Mucosa of stomach (tissue), 1 donor: ENCODE measurements at regions not wholly inside any gene's neighbourhood (a gene's known extent, or its start where the extent isn't known, plus 50 kb on each side); places are given as distances from the start of the nearest gene placed in this dataset.
"Not testable (repeated sequence)": the region's sequence is repeated elsewhere in the genome, so short reads cannot be mapped to it uniquely, and the experiment has no call there.

ENCODE experiments used
- H3K27me3 ChIP-seq: one replicate; pipeline ENCODE4 v1.7.0; 2013; ENCODE audit warnings: mild to moderate bottlenecking, low read length; ENCODE audit not compliant: control insufficient read depth, insufficient read depth
- H3K36me3 ChIP-seq: one replicate; pipeline ENCODE4 v1.7.0; 2013; ENCODE audit warnings: low read length; ENCODE audit not compliant: control insufficient read depth, insufficient read depth
- H3K4me1 ChIP-seq: one replicate; pipeline ENCODE4 v1.7.0; 2013; ENCODE audit warnings: mild to moderate bottlenecking, low read length; ENCODE audit not compliant: control insufficient read depth, insufficient read depth
- H3K4me3 ChIP-seq: one replicate; pipeline ENCODE4 v1.7.0; 2013; ENCODE audit warnings: low read length
- H3K9ac ChIP-seq: one replicate; pipeline ENCODE4 v1.7.0; 2013; ENCODE audit warnings: mild to moderate bottlenecking, low read length, moderate library complexity
- H3K9me3 ChIP-seq: one replicate; pipeline ENCODE4 v1.7.0; 2013; ENCODE audit warnings: mild to moderate bottlenecking, low read length, moderate library complexity; ENCODE audit not compliant: control insufficient read depth
- donor health status: Pancreatic carcinoma.

GRCh38 chr16:87206646-87207451 lies 110.3 kb downstream of the C16orf95 start:
- H3K36me3 ChIP-seq, result no peaks in the 10 kb centered on the region
- H3K9me3 ChIP-seq, result no peaks in the 10 kb centered on the region
- no peak overlapping the region for H3K9ac ChIP-seq
- H3K4me1 ChIP-seq, result no peaks in the 10 kb centered on the region
- H3K27me3 ChIP-seq, result no peaks in the 10 kb centered on the region
- no peak overlapping the region for H3K4me3 ChIP-seq

GRCh38 chr16:87207509-87207908 lies 109.7 kb downstream of the C16orf95 start:
- H3K9ac ChIP-seq, result no peak overlapping the region
- no peaks in the 10 kb centered on the region for H3K36me3 ChIP-seq
- H3K4me1 ChIP-seq, result no peaks in the 10 kb centered on the region
- no peaks in the 10 kb centered on the region for H3K27me3 ChIP-seq
- no peak overlapping the region for H3K4me3 ChIP-seq
- no peaks in the 10 kb centered on the region for H3K9me3 ChIP-seq

- no peaks in the 10 kb centered on the region for H3K9me3 ChIP-seq
- H3K4me1 ChIP-seq, result no peaks in the 10 kb centered on the region
- no peaks in the 10 kb centered on the region for H3K27me3 ChIP-seq
- no peaks in the 10 kb centered on the region for H3K36me3 ChIP-seq
- H3K4me3 ChIP-seq, result no peak overlapping the region
- H3K9ac ChIP-seq, result no peak overlapping the region
Observed at GRCh38 chr16:87207965-87208364, 109.2 kb downstream of the C16orf95 start.

GRCh38 chr16:87208968-87209367 lies 108.2 kb downstream of the C16orf95 start:
- not testable (repeated sequence) for H3K9me3 ChIP-seq, H3K9ac ChIP-seq, H3K27me3 ChIP-seq, H3K4me1 ChIP-seq, H3K36me3 ChIP-seq, H3K4me3 ChIP-seq

GRCh38 chr16:87209808-87210512 lies 107.2 kb downstream of the C16orf95 start:
- Histone ChIP-seq H3K4me1 (no peaks in the 10 kb centered on the region), H3K27me3 (no peaks in the 10 kb centered on the region), H3K9me3 (no peaks in the 10 kb centered on the region), H3K36me3 (no peaks in the 10 kb centered on the region), H3K4me3 (no peak overlapping the region), H3K9ac (no peak overlapping the region)

- no peaks in the 10 kb centered on the region for H3K4me1 ChIP-seq
- no peaks in the 10 kb centered on the region for H3K9me3 ChIP-seq
- no peaks in the 10 kb centered on the region for H3K27me3 ChIP-seq
- H3K4me3 ChIP-seq, result no peak overlapping the region
- H3K9ac ChIP-seq, result no peak overlapping the region
- no peaks in the 10 kb centered on the region for H3K36me3 ChIP-seq
Observed at GRCh38 chr16:87210894-87211293, 106.3 kb downstream of the C16orf95 start.

GRCh38 chr16:87212026-87212425 lies 105.2 kb downstream of the C16orf95 start:
- Histone ChIP-seq H3K9ac (no peak overlapping the region), H3K36me3 (no peaks in the 10 kb centered on the region), H3K27me3 (no peaks in the 10 kb centered on the region), H3K4me3 (no peak overlapping the region), H3K4me1 (no peaks in the 10 kb centered on the region), H3K9me3 (no peaks in the 10 kb centered on the region)

GRCh38 chr16:87213536-87213935 lies 103.7 kb downstream of the C16orf95 start:
- no peaks in the 10 kb centered on the region for H3K27me3 ChIP-seq
- H3K4me3 ChIP-seq, result no peak overlapping the region
- H3K4me1 ChIP-seq, result no peaks in the 10 kb centered on the region
- H3K9ac ChIP-seq, result no peak overlapping the region
- H3K36me3 ChIP-seq, result no peaks in the 10 kb centered on the region
- H3K9me3 ChIP-seq, result no peaks in the 10 kb centered on the region

GRCh38 chr16:87216148-87216840 lies 100.9 kb downstream of the C16orf95 start:
- no peaks in the 10 kb centered on the region for H3K36me3 ChIP-seq
- no peaks in the 10 kb centered on the region for H3K4me1 ChIP-seq
- no peaks in the 10 kb centered on the region for H3K9me3 ChIP-seq
- H3K27me3 ChIP-seq, result no peaks in the 10 kb centered on the region
- no peak overlapping the region for H3K9ac ChIP-seq
- H3K4me3 ChIP-seq, result no peak overlapping the region

GRCh38 chr16:87216841-87217275 lies 100.3 kb downstream of the C16orf95 start:
- Histone ChIP-seq H3K4me3 (no peak overlapping the region), H3K9ac (no peak overlapping the region), H3K4me1 (no peaks in the 10 kb centered on the region), H3K36me3 (no peaks in the 10 kb centered on the region), H3K27me3 (no peaks in the 10 kb centered on the region), H3K9me3 (no peaks in the 10 kb centered on the region)

GRCh38 chr16:87217802-87218201 lies 99.4 kb downstream of the C16orf95 start:
- H3K4me3 ChIP-seq, result not testable (repeated sequence)

More at GRCh38 chr16:87217802-87218201, 99.4 kb downstream of the C16orf95 start:
- H3K4me1 ChIP-seq, H3K27me3 ChIP-seq, H3K9ac ChIP-seq, H3K36me3 ChIP-seq, H3K9me3 ChIP-seq: not testable (repeated sequence)
